HPDE6-E6E7 (cell line): ENCODE measurements at regions not wholly inside any gene's neighbourhood (a gene's known extent, or its start where the extent isn't known, plus 50 kb on each side); places are given as distances from the start of the nearest gene placed in this dataset.

Experiments used
- DNase-seq: peaks from one replicate; pipeline ENCODE4 v3.0.0; 2011; ENCODE audit warnings: missing footprints; ENCODE audit errors: extremely low spot score

DNA sequence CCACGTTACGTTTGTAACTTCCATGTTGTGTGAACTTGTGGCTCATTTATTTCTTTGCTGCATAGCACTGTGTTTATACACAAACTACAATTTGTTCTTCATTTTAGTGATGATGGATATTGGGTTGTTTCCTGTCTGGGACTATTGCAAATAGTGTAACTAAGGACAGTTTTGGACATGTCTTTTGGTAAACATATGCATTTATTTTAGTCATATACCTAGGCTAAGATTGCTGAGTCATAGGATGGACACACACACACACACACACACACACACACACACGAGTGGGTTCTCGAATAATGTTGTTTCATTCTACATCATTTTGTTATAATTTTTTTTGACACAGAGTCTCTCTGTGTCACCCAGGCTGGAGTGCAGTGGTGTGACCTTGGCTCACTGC is 123.5 kb upstream of the CAND1 start:
- no peak for DNase-seq

DNA sequence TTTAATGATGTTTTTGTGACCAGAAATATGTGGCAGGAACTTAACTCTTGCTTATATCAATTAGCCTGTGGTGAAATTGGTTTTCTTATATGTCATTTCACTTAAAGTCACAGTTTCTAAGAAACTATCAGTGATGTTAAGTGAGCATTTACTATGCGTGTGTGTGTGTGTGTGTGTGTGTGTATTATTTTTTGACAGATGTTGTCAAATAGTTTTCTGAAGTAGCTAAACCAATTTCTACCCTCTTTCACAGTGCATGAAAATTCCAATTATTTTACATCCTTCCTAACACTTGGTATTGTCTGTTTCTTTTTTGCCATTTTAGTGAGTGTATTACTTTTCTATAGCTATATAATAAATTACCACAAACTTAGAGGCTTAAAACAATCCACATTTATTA is 122.1 kb upstream of the CAND1 start:
- no peak for DNase-seq

- DNase-seq = no peak
Observed at GRCh38 chr12:67147447-67147846, 121.7 kb upstream of the CAND1 start.

DNA sequence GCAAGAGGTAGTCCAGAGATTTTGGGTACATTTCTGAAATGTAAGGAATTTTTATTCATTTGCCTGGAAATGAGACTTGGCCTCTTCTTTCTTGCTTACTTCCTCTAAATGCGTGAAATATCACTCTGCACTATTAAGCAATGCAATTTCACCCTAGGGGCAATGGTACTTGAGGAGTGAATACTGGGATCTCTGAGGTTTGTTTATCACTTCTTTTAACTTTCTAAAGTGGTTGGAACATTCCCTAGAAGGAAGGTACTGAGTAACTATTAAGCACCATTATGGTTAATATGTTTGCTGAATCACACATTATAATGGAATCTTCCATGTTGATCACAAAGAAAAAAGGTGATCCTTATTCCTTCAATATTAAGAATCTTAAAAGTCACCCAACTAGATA is 120.9 kb upstream of the CAND1 start:
- no peak for DNase-seq

- no peak for DNase-seq
Observed at GRCh38 chr12:67151886-67152285, 117.3 kb upstream of the CAND1 start.

- DNase-seq = no peak
Observed at GRCh38 chr12:67152451-67152850, 116.7 kb upstream of the CAND1 start.

DNA sequence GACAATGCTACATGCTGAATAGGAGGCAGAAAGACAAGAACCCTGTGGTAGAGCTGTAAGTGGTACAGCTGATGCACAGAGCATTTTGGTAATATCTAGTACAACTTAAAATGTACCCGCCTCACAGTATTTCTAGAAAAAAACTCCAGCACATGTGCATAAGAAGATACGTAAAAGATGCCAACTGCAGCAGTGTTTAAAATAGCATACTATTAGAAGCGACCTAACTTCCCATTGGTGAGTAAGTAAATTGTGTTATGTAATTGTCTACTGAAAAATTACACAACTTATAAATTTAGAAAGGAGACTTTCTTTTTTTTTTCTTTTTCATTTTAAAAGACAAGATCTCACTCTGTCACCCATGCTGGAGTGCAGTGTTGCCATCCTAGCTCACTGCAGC is 114.3 kb upstream of the CAND1 start:
- no peak for DNase-seq

DNA sequence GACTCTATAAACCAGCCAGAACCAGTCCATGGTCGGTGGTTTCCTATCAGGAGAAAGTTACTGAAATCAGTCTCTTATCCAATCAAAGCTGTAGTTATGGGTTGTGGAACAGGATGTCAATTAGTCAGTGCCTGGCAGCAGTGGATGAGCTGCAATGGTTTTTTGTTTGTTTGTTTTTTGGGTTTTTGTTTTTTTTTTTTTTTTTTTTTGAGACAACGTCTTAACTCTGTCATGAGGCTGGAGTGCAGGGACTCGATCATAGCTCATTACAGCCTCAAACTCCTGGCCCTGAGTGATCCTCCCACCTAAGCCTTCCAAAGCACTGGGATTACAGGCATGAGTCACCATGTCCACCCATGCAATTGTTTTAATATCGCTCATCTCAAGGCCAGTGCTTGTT is 113.3 kb upstream of the CAND1 start:
- DNase-seq = no peak

- DNase-seq = no peak
Observed at GRCh38 chr12:67161322-67161918, 107.7 kb upstream of the CAND1 start.

GRCh38 chr12:67173258-67173657 is 95.9 kb upstream of the CAND1 start:
- DNase-seq = no peak

DNA sequence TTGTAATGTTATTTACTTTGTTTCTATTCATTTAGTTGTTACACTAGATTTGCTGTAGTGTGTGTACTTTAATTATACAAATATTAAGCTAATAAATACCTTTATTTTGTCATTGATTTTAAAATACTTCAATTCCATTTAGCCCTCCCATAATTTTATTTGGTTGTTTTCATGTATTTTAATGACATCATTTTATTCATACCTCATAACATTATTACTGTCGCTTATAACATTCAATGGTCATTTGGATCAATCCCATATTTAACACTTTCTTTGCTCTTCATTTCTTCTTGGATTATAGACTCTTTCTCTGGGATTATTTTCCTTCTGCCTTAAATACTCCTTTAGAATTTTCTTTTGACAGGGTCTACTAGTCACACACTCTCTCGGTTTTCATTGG is 86.6 kb upstream of the CAND1 start:
- no peak for DNase-seq

- DNase-seq = peak; percentile 14
Observed at GRCh38 chr12:67193704-67194103, 75.5 kb upstream of the CAND1 start.

- DNase-seq = no peak
Observed at GRCh38 chr12:67200386-67200785, 68.8 kb upstream of the CAND1 start.

DNA sequence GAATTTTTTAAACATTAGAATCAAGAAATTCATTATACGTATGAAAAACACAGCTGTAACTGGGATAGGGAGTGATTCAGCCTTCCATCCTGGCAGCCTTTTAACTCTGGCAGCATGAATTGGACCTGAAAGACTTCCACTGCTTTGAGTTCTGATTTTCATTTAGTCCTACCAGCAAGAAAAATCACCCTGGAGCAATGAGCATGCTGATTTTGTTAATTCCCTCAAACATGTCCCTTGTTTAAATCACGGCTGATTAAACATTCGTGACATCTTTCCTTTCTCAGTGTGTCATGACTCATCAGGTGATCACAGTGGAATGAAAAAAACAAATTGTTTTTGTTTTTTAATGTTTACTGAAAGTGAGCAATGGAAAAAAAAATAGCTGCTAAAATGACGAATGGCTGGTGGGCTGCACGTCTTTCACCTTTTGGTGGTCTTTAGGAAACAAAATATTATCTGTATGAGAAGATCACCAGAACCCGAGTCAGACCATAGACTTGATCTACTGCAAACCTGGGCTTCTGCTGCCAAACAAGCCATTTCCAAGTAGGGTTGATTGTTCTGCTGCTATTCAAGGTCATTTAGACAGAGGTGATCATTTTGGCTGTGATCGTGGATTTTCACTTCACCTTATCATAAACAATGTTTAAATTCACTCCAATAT is 67.0 kb upstream of the CAND1 start:
- no peak for DNase-seq

DNA sequence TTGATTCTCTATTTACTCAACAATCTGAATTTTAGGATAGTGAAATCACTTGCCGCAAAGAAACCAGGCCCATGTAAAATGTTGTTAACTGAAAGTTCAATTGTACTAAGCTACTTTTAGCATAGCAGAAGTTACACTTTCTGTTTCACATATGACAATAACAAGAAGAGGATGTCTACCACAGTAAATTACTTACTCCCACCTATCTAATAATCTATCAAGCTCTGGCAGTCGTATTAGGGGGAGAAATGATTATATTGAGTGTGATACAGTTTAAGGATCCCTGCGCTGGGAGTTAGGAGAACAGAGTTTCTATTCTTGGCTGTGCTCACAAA is 66.5 kb upstream of the CAND1 start:
- no peak for DNase-seq

- DNase-seq = no peak
Observed at GRCh38 chr12:67208281-67209067, 60.7 kb upstream of the CAND1 start.

- DNase-seq = no peak
Observed at GRCh38 chr12:67211029-67211428, 58.1 kb upstream of the CAND1 start.

DNA sequence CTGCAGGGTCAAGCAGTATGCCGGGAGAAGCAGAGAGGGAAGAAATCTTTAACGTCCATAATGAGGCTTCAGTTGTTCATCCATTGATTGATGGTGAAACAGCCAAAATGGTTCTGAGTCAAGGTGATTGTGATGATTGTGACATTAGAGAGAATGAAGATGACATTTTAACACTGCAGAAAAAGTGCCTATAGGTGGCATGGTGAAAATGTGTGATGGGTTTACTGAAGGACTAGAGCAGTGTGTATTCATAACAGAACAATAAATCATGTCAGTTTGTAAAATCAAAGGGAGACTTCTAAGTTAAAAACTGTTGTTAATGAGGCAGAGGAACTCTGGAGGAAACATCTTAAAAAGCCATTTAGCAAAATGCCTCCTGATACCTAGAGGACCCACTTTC is 57.7 kb upstream of the CAND1 start:
- DNase-seq = no peak

DNA sequence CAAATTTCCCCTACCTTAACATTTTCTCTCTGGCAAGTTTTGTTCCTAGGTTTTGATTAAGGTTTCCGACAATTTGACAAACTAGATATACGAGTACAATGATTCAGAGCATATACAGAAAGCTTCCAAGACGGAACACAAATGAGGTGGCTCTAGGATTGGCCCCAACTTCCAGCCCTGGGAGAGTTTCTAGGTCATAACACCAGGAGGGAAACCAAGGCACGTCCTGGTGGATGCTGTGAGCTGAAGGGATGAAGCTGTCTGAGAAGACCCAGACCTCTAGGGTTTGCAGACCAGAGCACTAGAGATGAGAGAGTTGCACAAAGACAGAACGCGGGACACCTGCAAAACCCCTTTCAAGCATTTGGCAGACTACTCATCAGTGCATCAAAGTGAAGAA is 51.5 kb upstream of the CAND1 start:
- no peak for DNase-seq
